ENCODE measurements at regions not wholly inside any gene's neighbourhood (a gene's known extent, or its start where the extent isn't known, plus 50 kb on each side); places are given as distances from the start of the nearest gene placed in this dataset.

DNA sequence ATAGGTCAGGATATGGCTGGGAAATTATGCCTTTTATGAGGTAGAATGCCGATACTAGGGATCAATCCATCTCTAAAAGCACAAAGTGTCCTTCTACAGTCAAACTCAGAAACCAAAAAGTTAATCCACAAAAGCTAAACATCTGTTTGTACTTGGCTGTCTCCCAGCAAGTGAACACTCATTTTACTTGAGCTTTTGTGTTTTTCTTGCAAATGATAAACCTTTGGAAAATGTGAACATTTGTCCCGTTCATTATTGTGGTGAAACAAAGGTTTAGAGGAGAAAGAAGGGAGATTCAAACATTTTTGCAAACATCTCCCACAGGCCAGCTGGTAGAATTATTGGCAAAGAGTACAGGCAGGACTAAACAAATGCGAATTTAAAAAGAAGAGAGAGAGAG lies 300.6 kb upstream of the SPANXN1 start:
- TF ChIP-seq NANOG (IDR thresholded peaks at IDR 0.05; ENCODE audit: borderline replicate concordance) = no peak
- TF ChIP-seq EZH2 (IDR thresholded peaks at IDR 0.05; ENCODE audit: low read depth, unreplicated experiment) = no peak
- TF ChIP-seq, protein P1, sequence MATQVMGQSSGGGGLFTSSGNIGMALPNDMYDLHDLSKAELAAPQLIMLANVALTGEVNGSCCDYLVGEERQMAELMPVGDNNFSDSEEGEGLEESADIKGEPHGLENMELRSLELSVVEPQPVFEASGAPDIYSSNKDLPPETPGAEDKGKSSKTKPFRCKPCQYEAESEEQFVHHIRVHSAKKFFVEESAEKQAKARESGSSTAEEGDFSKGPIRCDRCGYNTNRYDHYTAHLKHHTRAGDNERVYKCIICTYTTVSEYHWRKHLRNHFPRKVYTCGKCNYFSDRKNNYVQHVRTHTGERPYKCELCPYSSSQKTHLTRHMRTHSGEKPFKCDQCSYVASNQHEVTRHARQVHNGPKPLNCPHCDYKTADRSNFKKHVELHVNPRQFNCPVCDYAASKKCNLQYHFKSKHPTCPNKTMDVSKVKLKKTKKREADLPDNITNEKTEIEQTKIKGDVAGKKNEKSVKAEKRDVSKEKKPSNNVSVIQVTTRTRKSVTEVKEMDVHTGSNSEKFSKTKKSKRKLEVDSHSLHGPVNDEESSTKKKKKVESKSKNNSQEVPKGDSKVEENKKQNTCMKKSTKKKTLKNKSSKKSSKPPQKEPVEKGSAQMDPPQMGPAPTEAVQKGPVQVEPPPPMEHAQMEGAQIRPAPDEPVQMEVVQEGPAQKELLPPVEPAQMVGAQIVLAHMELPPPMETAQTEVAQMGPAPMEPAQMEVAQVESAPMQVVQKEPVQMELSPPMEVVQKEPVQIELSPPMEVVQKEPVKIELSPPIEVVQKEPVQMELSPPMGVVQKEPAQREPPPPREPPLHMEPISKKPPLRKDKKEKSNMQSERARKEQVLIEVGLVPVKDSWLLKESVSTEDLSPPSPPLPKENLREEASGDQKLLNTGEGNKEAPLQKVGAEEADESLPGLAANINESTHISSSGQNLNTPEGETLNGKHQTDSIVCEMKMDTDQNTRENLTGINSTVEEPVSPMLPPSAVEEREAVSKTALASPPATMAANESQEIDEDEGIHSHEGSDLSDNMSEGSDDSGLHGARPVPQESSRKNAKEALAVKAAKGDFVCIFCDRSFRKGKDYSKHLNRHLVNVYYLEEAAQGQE (IDR thresholded peaks at IDR 0.05; ENCODE audit: unreplicated experiment) = no peak
- no peak for TF ChIP-seq STAT1 (IDR thresholded peaks at IDR 0.05; ENCODE audit: unreplicated experiment)
- TF ChIP-seq EZH2phosphoT487 (IDR thresholded peaks at IDR 0.05; ENCODE audit: unreplicated experiment) = no peak
- TF ChIP-seq JUNB (IDR thresholded peaks at IDR 0.05; ENCODE audit: unreplicated experiment) = no peak
- TF ChIP-seq ZNF331 (CRISPR knock-in tag; IDR thresholded peaks at IDR 0.05; ENCODE audit: low read depth) = no peak
- TF ChIP-seq, protein P2, sequence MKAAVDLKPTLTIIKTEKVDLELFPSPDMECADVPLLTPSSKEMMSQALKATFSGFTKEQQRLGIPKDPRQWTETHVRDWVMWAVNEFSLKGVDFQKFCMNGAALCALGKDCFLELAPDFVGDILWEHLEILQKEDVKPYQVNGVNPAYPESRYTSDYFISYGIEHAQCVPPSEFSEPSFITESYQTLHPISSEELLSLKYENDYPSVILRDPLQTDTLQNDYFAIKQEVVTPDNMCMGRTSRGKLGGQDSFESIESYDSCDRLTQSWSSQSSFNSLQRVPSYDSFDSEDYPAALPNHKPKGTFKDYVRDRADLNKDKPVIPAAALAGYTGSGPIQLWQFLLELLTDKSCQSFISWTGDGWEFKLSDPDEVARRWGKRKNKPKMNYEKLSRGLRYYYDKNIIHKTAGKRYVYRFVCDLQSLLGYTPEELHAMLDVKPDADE (IDR thresholded peaks at IDR 0.05) = no peak
- TF ChIP-seq, protein P3, sequence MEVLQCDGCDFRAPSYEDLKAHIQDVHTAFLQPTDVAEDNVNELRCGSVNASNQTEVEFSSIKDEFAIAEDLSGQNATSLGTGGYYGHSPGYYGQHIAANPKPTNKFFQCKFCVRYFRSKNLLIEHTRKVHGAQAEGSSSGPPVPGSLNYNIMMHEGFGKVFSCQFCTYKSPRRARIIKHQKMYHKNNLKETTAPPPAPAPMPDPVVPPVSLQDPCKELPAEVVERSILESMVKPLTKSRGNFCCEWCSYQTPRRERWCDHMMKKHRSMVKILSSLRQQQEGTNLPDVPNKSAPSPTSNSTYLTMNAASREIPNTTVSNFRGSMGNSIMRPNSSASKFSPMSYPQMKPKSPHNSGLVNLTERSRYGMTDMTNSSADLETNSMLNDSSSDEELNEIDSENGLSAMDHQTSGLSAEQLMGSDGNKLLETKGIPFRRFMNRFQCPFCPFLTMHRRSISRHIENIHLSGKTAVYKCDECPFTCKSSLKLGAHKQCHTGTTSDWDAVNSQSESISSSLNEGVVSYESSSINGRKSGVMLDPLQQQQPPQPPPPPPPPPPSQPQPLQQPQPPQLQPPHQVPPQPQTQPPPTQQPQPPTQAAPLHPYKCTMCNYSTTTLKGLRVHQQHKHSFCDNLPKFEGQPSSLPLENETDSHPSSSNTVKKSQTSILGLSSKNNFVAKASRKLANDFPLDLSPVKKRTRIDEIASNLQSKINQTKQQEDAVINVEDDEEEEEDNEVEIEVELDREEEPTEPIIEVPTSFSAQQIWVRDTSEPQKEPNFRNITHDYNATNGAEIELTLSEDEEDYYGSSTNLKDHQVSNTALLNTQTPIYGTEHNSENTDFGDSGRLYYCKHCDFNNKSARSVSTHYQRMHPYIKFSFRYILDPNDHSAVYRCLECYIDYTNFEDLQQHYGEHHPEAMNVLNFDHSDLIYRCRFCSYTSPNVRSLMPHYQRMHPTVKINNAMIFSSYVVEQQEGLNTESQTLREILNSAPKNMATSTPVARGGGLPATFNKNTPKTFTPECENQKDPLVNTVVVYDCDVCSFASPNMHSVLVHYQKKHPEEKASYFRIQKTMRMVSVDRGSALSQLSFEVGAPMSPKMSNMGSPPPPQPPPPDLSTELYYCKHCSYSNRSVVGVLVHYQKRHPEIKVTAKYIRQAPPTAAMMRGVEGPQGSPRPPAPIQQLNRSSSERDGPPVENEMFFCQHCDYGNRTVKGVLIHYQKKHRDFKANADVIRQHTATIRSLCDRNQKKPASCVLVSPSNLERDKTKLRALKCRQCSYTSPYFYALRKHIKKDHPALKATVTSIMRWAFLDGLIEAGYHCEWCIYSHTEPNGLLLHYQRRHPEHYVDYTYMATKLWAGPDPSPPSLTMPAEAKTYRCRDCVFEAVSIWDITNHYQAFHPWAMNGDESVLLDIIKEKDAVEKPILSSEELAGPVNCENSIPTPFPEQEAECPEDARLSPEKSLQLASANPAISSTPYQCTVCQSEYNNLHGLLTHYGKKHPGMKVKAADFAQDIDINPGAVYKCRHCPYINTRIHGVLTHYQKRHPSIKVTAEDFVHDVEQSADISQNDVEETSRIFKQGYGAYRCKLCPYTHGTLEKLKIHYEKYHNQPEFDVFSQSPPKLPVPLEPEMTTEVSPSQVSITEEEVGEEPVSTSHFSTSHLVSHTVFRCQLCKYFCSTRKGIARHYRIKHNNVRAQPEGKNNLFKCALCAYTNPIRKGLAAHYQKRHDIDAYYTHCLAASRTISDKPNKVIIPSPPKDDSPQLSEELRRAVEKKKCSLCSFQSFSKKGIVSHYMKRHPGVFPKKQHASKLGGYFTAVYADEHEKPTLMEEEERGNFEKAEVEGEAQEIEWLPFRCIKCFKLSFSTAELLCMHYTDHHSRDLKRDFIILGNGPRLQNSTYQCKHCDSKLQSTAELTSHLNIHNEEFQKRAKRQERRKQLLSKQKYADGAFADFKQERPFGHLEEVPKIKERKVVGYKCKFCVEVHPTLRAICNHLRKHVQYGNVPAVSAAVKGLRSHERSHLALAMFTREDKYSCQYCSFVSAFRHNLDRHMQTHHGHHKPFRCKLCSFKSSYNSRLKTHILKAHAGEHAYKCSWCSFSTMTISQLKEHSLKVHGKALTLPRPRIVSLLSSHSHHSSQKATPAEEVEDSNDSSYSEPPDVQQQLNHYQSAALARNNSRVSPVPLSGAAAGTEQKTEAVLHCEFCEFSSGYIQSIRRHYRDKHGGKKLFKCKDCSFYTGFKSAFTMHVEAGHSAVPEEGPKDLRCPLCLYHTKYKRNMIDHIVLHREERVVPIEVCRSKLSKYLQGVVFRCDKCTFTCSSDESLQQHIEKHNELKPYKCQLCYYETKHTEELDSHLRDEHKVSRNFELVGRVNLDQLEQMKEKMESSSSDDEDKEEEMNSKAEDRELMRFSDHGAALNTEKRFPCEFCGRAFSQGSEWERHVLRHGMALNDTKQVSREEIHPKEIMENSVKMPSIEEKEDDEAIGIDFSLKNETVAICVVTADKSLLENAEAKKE (CRISPR knock-in tag; IDR thresholded peaks at IDR 0.05) = no peak
- H3K27ac Mint-ChIP-seq = no peak overlapping the region
- Histone ChIP-seq H3F3A (replicated peaks; ENCODE audit: low read depth) (no peaks in the 10 kb centered on the region), H3K4me3 (no peak overlapping the region), H3K27ac (ENCODE audit: low read depth) (no peak overlapping the region), H3K36me3 (ENCODE audit: insufficient read depth) (no peaks in the 10 kb centered on the region), H3K79me2 (replicated peaks; ENCODE audit: insufficient read depth) (no peaks in the 10 kb centered on the region), H2AFZ (no peak overlapping the region), H3K27me3 (ENCODE audit: insufficient read depth) (no peaks in the 10 kb centered on the region), H3K4me2 (no peak overlapping the region), H4K20me1 (replicated peaks; ENCODE audit: insufficient read depth) (no peaks in the 10 kb centered on the region), H3K4me1 (ENCODE audit: insufficient read depth) (no peaks in the 10 kb centered on the region), H3K9me2 (ENCODE audit: insufficient read depth) (no peaks in the 10 kb centered on the region)
- H3K36me3 Mint-ChIP-seq (ENCODE audit: low read depth) = peaks cover 10% of the 10 kb centered on the region; the same call in 1 of the 3 replicates
- no peaks in the 10 kb centered on the region for H3K4me1 Mint-ChIP-seq
- peaks cover 64% of the 10 kb centered on the region for H3K9me3 Mint-ChIP-seq
- H3K27me3 Mint-ChIP-seq (ENCODE audit: insufficient read depth, low read depth, poor library complexity) = no peaks in the 10 kb centered on the region
- no peak overlapping the region for H3K4me3 Mint-ChIP-seq
- ATAC-seq = no peak
- DNase-seq (ENCODE audit: low spot score) = no peak
